Frontal cortex (tissue), 3 donors: ENCODE measurements at regions not wholly inside any gene's neighbourhood (a gene's known extent, or its start where the extent isn't known, plus 50 kb on each side); places are given as distances from the start of the nearest gene placed in this dataset.

Experiments
- DNase-seq, 2 donors: peaks; one replicate each; pipeline ENCODE4 v3.0.0; 2012; ENCODE audit warnings: low spot score in 2 of 2
- FAIRE-seq: peaks from 2 replicates; lab custom pipeline; 2012; peaks lifted over from hg19 to GRCh38; lab: Jason Lieb, UNC
- donor health status: control.
- donor health status: control.
- donor health status: control.

- no peak for FAIRE-seq
- DNase-seq: no peak
Measured at GRCh38 chrX:4435905-4436304, 722.5 kb upstream of the PRKX start.

GRCh38 chrX:4397471-4397870 is 684.0 kb upstream of the PRKX start:
- DNase-seq (no peak), FAIRE-seq (no peak)

DNA sequence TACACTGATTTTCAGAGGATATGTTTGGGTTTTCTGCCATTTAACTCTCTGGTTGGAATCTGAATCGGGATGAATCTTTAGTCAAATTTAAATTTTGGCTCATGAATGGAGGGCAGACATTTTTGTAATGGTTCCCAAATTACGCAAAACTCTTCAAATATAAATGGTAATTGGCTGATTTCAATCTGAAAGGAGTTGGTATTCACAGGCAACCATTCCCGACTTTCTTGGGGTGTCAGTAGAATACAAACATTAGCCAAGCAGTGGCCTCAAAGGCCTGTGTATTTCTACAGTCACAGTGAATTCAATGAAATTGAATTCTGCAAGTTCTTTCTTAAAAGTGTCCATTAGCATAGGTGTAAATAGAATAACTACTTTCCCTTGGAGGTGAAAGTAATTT is 668.8 kb upstream of the PRKX start:
- FAIRE-seq: no peak
- no peak for DNase-seq

GRCh38 chrX:4380710-4381109 is 667.3 kb upstream of the PRKX start:
- DNase-seq: no peak
- FAIRE-seq: no peak

GRCh38 chrX:4379071-4379470 is 665.6 kb upstream of the PRKX start:
- DNase-seq: no peak
- FAIRE-seq: no peak

DNA sequence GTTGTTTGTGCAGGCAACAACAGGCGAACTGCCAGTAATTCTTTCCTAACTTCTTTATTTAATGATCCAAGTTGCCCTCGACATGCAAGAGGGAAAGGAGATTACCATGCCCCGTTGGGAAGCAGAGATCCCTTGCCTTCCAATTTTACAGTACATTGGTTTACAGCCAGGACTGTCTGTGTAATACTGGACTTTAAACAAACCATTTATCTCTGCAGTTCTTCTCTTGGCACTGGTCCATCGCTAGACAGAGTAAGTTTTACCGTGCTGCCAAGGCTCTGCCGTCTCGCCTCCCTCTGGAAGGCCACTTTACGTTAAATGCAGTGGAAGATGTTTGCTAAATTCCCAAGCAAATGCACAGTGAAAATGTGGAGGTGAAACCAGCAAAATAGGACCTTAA is 660.3 kb upstream of the PRKX start:
- DNase-seq (no peak), FAIRE-seq (no peak)

DNA sequence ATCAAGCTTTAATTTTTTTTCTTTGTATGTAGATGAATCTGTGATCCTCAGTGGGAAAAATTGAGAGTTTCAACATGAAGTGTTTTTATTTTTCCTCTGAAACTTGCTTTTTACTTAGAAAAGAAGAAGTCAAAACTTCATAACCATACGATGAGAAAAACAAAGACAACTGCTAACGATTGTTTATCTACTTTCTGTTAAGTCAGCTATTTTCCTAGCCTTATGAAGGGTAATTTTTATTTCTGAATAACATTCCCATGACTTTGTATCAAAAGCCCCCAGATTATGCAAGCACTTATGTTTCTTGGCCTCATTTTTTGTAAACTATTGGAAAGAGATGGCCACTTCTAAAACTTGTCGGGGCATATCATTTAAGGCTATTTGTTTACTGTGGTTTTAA is 645.1 kb upstream of the PRKX start:
- FAIRE-seq (no peak), DNase-seq (no peak)

DNA sequence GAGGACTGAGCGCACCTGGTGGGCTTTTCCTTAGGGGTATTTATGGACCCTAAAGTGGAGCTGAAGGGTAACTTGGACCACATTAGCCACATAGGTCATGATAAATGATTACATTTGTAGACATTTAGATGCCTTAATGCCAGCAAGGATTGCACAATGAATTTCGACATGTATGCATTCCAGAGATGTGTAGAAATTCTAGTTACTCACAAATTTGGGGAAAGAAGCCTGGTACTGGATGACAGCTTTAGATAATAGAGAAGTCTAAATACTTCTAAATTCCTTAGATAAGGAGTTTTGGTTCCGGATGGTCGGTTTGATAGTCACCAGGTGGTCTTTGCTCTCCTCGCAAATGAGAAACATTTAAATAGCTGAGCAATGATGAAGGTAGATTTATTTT is 609.5 kb upstream of the PRKX start:
- DNase-seq (no peak), FAIRE-seq (no peak)

DNA sequence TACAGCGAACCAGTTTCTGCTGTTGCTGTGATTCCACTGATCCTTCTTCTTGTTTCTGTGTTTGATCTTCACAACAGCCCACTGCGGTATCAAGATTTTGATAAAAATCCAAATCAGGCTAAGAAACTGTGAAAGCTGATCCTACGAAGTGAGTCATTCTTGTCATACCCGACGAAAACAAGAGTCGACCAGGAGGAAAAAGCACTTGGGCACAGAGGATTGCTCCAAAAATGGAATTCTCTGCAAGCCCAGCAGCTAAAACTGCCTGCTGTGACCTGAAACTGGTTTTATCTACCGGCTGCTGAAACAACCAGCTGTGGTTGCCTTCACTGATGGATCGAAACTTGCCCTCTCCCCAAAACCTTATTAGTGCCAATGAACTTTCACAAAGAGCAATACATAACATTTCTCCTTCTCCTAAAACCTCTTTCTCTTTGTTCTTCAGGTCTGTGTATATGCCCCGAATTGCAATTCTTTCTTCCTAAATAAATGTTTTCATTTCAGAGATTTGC is 607.0 kb upstream of the PRKX start:
- no peak for DNase-seq
- no peak for FAIRE-seq

- FAIRE-seq (no peak), DNase-seq (no peak)
Measured at GRCh38 chrX:4315891-4316290, 602.4 kb upstream of the PRKX start.

DNA sequence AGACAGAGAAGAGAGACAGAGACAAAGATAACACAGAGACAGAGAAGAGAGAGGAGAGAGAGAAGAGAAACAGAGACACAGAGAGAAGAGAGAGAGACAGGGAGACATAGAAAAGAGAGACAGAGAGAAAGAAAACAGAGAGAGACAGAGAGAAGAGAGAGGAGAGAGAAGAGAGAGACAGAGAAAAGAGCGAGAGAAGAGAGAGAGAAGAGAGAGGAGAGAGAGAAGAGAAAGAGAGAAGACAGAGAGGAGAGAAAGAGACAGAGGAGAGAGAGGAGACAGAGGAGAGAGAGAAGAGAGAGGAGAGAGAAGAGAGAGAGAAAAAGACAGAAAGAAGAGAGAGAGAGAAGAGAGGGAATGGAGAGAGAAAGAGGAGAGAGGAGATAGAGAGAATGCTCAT is 601.1 kb upstream of the PRKX start:
- DNase-seq: no peak
- no peak for FAIRE-seq

GRCh38 chrX:4277122-4277521 is 563.7 kb upstream of the PRKX start:
- DNase-seq: no peak
- no peak for FAIRE-seq

DNA sequence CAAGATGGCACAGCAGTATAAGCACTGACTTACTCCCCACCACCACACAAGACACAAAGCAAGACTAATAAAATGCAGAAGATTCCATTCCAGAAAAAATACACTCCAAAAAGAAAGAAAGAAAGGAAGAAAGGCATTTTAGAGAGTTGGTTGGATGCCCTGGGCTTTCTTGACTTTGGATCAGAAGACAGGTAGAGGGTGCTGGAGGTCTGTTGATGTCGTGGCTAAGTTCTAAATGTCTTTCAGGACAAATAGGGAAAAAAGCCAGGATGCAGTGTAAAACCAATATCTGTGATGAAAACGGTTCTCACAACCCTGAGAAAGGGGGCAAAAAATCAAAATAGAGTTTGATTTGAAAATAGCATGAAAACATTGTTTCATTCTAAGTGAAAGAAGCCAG is 555.2 kb upstream of the PRKX start:
- no peak for FAIRE-seq
- no peak for DNase-seq

- no peak for FAIRE-seq
Measured at GRCh38 chrX:4265036-4265435, 551.6 kb upstream of the PRKX start.

GRCh38 chrX:4263030-4263803 is 549.8 kb upstream of the PRKX start:
- FAIRE-seq: no peak

More at GRCh38 chrX:4265036-4265435, 551.6 kb upstream of the PRKX start:
- no peak for DNase-seq

DNA sequence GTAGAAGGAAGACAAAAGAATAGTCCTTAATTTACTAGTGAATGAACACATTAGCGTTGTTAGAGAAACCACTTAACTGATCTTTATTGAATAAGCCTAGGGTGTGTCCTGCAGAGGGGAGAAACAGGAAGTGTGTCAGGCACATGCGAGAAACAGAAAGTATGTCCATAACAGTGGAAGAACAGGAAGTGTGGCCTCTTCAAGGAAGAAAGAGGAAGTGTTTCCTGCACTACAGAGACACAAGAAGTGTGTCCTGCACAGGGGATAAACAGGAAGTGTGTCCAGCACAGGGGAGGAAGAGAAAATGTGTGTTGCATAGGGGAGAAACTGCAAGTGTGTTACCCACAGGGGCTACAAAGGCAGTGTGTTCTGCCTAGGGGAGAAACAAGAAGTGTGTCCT is 539.6 kb upstream of the PRKX start:
- FAIRE-seq: no peak
- no peak for DNase-seq

More at GRCh38 chrX:4263030-4263803, 549.8 kb upstream of the PRKX start:
- DNase-seq: peak in 1 of 2 donors; percentile 0

- FAIRE-seq (no peak), DNase-seq (no peak)
Measured at GRCh38 chrX:4249401-4249800, 536.0 kb upstream of the PRKX start.

DNA sequence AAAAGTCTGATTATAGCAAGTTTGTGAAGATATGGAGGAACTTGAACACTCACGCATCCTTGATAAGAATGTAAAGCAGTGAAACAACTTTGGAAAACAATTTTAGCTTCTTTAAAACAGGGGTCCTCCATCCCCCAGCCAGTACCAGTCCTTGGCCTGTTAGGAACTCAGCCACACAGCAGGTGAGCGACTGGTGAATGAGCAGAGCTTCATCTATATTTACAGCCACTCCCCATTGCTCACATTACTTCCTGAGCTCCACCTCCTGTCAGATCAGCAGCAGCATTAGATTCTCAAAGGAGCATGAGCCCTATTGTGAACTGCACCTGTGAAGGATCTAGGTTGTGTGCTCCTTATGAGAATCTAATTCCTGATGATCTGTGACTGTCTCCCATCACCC is 530.3 kb upstream of the PRKX start:
- DNase-seq (no peak), FAIRE-seq (no peak)

DNA sequence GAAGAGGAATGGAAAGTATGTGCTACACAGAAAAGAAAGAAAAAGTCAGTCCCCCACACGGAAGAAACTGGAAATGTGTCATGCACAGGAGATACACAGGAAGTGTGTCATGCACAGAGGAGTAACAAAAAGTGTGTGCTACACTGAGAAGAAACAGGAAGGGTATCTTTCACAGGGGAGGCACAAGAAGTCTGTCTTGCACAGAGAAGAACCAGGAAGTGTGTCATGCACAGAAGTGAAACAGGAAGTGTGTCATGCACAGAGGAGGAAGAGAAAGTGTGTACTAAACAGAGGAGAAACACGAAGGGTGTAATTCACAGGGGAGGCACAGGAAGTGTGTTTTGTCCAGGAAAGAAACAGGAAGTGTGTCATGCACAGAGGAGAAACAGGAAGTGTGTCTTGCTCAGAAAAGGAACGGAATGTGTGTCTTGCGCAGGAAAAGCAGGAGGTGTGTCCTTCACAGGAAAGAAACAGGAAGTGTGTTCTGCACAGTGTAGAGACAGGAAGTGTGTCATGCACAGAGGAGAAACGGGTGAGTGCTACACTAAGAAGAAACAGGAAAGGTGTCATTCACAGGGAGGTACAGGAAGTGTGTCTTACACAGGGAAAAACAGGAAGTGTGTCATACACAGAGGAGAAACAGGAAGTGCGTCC is 527.2 kb upstream of the PRKX start:
- no peak for FAIRE-seq
- no peak for DNase-seq

DNA sequence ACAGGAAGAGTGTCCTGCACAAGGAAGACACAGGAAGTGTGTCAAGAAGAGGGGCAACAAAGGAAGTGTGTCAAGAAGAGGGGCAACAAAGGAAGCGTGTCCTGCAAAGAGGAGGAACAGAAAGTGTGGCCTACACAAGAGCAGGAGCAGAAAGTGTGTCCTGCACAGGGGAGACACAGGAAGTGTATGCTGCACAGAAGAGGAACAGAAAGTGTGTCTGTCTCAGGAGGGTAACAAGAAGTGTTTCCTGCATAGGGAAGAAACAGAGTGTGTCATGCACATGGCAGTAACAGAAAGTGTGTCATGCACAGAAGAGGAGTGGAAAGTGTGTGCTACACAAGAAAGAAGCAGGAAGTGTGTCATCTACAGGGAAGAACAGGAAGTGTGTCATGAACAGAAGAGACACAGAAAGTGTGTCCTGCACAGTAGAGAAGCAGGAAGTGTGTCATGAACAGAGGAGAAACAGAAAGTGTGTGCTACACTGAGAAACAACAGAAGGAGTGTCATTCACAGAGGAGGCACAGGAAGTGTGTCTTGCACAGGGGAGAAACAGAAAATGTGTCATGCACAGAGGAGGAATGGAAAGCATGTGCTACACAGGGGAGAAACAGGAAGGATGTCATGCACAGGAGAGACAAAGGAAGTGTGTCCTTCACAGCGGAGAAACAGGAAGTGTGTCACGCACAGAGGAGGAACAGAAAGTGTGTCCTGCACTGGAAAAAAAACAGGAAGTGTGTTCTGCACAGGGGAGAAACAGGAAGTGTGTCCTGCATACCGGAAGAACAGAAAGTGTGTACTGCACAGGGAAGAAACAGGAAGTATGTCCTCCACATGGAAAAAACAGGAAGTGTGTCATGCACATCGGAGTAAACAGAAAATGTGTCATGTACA is 526.4 kb upstream of the PRKX start:
- FAIRE-seq: no peak
- no peak for DNase-seq

GRCh38 chrX:4238916-4239315 is 525.5 kb upstream of the PRKX start:
- FAIRE-seq (no peak), DNase-seq (no peak)
